H1 (cell line): ENCODE measurements at regions not wholly inside any gene's neighbourhood (a gene's known extent, or its start where the extent isn't known, plus 50 kb on each side); places are given as distances from the start of the nearest gene placed in this dataset.

ENCODE experiments used
- CTCF ChIA-PET: fragments of 300-600 bp; sonication (Branson Sonifier 250); formaldehyde crosslinking; loops from one replicate; lab custom pipeline; 2021; ENCODE audit not compliant: partially characterized antibody; lab: Charles Lee
- POLR2A ChIA-PET: fragments of 300-600 bp; sonication (Branson Sonifier 250); formaldehyde crosslinking; loops from one replicate; lab custom pipeline; 2021; ENCODE audit warnings: inconsistent platforms; ENCODE audit not compliant: partially characterized antibody; lab: Charles Lee
- DNase-seq, 2 experiments: peaks; one replicate each; pipeline versions ENCODE4 v3.0.0 to v3.0.0-alpha.2; 2010 to 2022; ENCODE audit warnings: low spot score in 2 of 2, low read depth in 1 of 2, mixed read lengths in 1 of 2
- FAIRE-seq: peaks from 2 replicates; lab custom pipeline; 2011; peaks lifted over from hg19 to GRCh38; lab: Jason Lieb, UNC
- H2AFZ ChIP-seq: 2 replicates; pipeline ENCODE4 v1.8.1; 2012; ENCODE audit warnings: low read length, inconsistent platforms
- H2AK5ac ChIP-seq: 2 replicates; pipeline ENCODE4 v1.6.1; 2013; ENCODE audit warnings: low read depth, low read length
- H2BK120ac ChIP-seq: replicated peaks from 2 replicates; pipeline ENCODE3; 2013; ENCODE audit warnings: low read depth, low read length, inconsistent platforms
- H2BK12ac ChIP-seq: 2 replicates; pipeline ENCODE4 v1.6.1; 2013; ENCODE audit warnings: low read depth, low read length
- H2BK15ac ChIP-seq: 2 replicates; pipeline ENCODE4 v1.6.1; 2013; ENCODE audit warnings: low read length
- H2BK20ac ChIP-seq: 2 replicates; pipeline ENCODE4 v1.6.1; 2013; ENCODE audit warnings: low read length
- H2BK5ac ChIP-seq: 2 replicates; pipeline ENCODE4 v1.6.1; 2013; ENCODE audit warnings: low read depth, low read length
- H3K14ac ChIP-seq: 2 replicates; pipeline ENCODE4 v1.6.1; 2013; ENCODE audit warnings: inconsistent platforms; ENCODE audit not compliant: insufficient read length
- H3K18ac ChIP-seq: 2 replicates; pipeline ENCODE4 v1.6.1; 2013; ENCODE audit warnings: low read length; ENCODE audit errors: extremely low read depth
- H3K23ac ChIP-seq: 2 replicates; pipeline ENCODE4 v1.6.1; 2013; ENCODE audit warnings: inconsistent platforms; ENCODE audit not compliant: insufficient read length
- H3K23me2 ChIP-seq: 2 replicates; pipeline ENCODE4 v1.6.1; 2013; ENCODE audit warnings: low read depth, low read length
- H3K27ac ChIP-seq: 2 replicates; pipeline ENCODE4 v1.6.1; 2011; ENCODE audit warnings: low read depth, low read length, inconsistent platforms
- H3K27me3 ChIP-seq, 4 experiments: replicated peaks in 1 of 4; 1 replicate in 1 of 4; 2 replicates in 3 of 4; pipeline versions ENCODE4 v1.6.1 to v1.8.1; 2011 to 2013; ENCODE audit warnings: low read length in 3 of 4, mild to moderate bottlenecking in 3 of 4, inconsistent platforms in 2 of 4, mixed read lengths in 2 of 4, moderate library complexity in 1 of 4; ENCODE audit not compliant: control insufficient read depth in 3 of 4, insufficient read depth in 3 of 4; ENCODE audit errors: extremely low read depth in 1 of 4
- H3K36me3 ChIP-seq, 4 experiments: 2 replicates each; pipeline versions ENCODE4 v1.6.1 to v1.8.1; 2011 to 2013; ENCODE audit warnings: mild to moderate bottlenecking in 4 of 4, low read length in 3 of 4, moderate library complexity in 2 of 4, control low read depth in 1 of 4, inconsistent platforms in 1 of 4; ENCODE audit not compliant: insufficient read depth in 4 of 4, control insufficient read depth in 2 of 4
- H3K4ac ChIP-seq: replicated peaks from 2 replicates; pipeline ENCODE3; 2013; ENCODE audit warnings: low read length, low read depth, mixed read lengths, inconsistent platforms; ENCODE audit not compliant: insufficient read length
- H3K4me1 ChIP-seq, 4 experiments: replicated peaks in 1 of 4; 1 replicate in 1 of 4; 2 replicates in 3 of 4; pipeline versions ENCODE4 v1.6.1 to v1.8.1; 2011 to 2013; ENCODE audit warnings: low read length in 3 of 4, inconsistent platforms in 2 of 4, mixed read lengths in 1 of 4; ENCODE audit not compliant: insufficient read depth in 4 of 4, control insufficient read depth in 3 of 4
- H3K4me2 ChIP-seq, 2 experiments: 2 replicates each; pipeline versions ENCODE4 v1.6.1 to v1.8.1; 2011 to 2013; ENCODE audit warnings: low read depth in 2 of 2, low read length in 2 of 2, control low read depth in 1 of 2, inconsistent platforms in 1 of 2, mild to moderate bottlenecking in 1 of 2; ENCODE audit not compliant: insufficient read depth in 1 of 2
- H3K4me3 ChIP-seq, 4 experiments: fragments of 200-600, 300-600 bp in 1 of 4; sonication (generic), shearing (Covaris generic), sonication (Bioruptor Twin) in 1 of 4; 2 replicates each; pipeline versions ENCODE4 v1.5.1 to v1.8.1; 2011 to 2016; ENCODE audit warnings: low read length in 4 of 4, low read depth in 3 of 4, control low read depth in 2 of 4, inconsistent platforms in 2 of 4, mild to moderate bottlenecking in 2 of 4, mixed read lengths in 1 of 4, moderate library complexity in 1 of 4; ENCODE audit not compliant: insufficient read depth in 2 of 4; ENCODE audit errors: extremely low read depth in 1 of 4
- H3K56ac ChIP-seq: replicated peaks from 2 replicates; pipeline ENCODE3; 2013; ENCODE audit warnings: low read depth, mild to moderate bottlenecking, mixed read lengths, low read length, inconsistent platforms; ENCODE audit not compliant: insufficient read length
- H3K79me1 ChIP-seq: 2 replicates; pipeline ENCODE4 v1.6.1; 2013; ENCODE audit warnings: low read depth, low read length, control low read depth
- H3K79me2 ChIP-seq, 2 experiments: 2 replicates each; pipeline versions ENCODE4 v1.6.1 to v1.8.1; 2012 to 2013; ENCODE audit warnings: low read length in 2 of 2, mild to moderate bottlenecking in 2 of 2, inconsistent platforms in 1 of 2; ENCODE audit not compliant: insufficient read depth in 2 of 2, control insufficient read depth in 1 of 2
- H3K9ac ChIP-seq, 4 experiments: replicated peaks in 1 of 4; 1 replicate in 1 of 4; 2 replicates in 3 of 4; pipeline versions ENCODE4 v1.6.1 to v1.8.1; 2011 to 2013; ENCODE audit warnings: low read depth in 3 of 4, low read length in 3 of 4, control low read depth in 2 of 4, mild to moderate bottlenecking in 2 of 4, moderate library complexity in 2 of 4, inconsistent platforms in 1 of 4; ENCODE audit errors: extremely low read depth in 1 of 4
- H3K9me3 ChIP-seq, 2 experiments: 2 replicates each; pipeline versions ENCODE4 v1.6.1 to v1.8.1; 2012 to 2013; ENCODE audit warnings: mild to moderate bottlenecking in 2 of 2, moderate library complexity in 2 of 2, control low read depth in 1 of 2, inconsistent platforms in 1 of 2, low read depth in 1 of 2, low read length in 1 of 2, mixed read lengths in 1 of 2; ENCODE audit not compliant: insufficient read depth in 2 of 2
- H4K20me1 ChIP-seq, 2 experiments: replicated peaks in 1 of 2; 2 replicates each; pipeline versions ENCODE3 to v1.8.1; 2011 to 2013; ENCODE audit warnings: inconsistent platforms in 2 of 2, low read length in 2 of 2, mild to moderate bottlenecking in 1 of 2; ENCODE audit not compliant: insufficient read depth in 2 of 2, control insufficient read depth in 1 of 2
- H4K5ac ChIP-seq: 2 replicates; pipeline ENCODE4 v1.6.1; 2013; ENCODE audit warnings: low read length, low read depth, mixed read lengths, inconsistent platforms; ENCODE audit not compliant: insufficient read length
- H4K8ac ChIP-seq: 2 replicates; pipeline ENCODE4 v1.8.0; 2013; ENCODE audit warnings: mild to moderate bottlenecking, moderate library complexity, low read length, inconsistent platforms; ENCODE audit not compliant: insufficient read depth; ENCODE audit errors: extremely low read depth
- H4K91ac ChIP-seq: replicated peaks from 2 replicates; pipeline ENCODE3; 2013; ENCODE audit warnings: low read length, mixed read lengths, inconsistent platforms; ENCODE audit not compliant: insufficient read length
- CHD2 ChIP-seq: IDR thresholded peaks from 2 replicates; pipeline ENCODE4 v1.6.1; 2012; ENCODE audit warnings: low read length, improper control_type of control experiment
- CTBP2 ChIP-seq: IDR thresholded peaks from 2 replicates; pipeline ENCODE4 v1.7.0; 2011; ENCODE audit warnings: borderline replicate concordance, mild to moderate bottlenecking, moderate library complexity, mixed read lengths, low read length; ENCODE audit not compliant: insufficient read depth, insufficient read length
- MAFK ChIP-seq: IDR thresholded peaks from 2 replicates; pipeline ENCODE4 v1.6.1; 2012; ENCODE audit warnings: low read depth, mild to moderate bottlenecking, improper control_type of control experiment, low read length

GRCh38 chr11:90851196-90851595 lies 628.3 kb upstream of the CHORDC1 start:
- CTCF ChIA-PET = no interaction called here
- no peak for FAIRE-seq
- POLR2A ChIA-PET = no interaction called here

More at GRCh38 chr11:90851196-90851595, 628.3 kb upstream of the CHORDC1 start:
- Histone ChIP-seq H3K36me3 (no peaks in the 10 kb centered on the region), H3K79me2 (no peaks in the 10 kb centered on the region), H3K9me3 (no peaks in the 10 kb centered on the region), H3K4me2 (no peak overlapping the region), H2BK5ac (no peak overlapping the region), H3K56ac (no peak overlapping the region), H3K4ac (no peak overlapping the region), H3K14ac (no peak overlapping the region), H3K18ac (no peak overlapping the region), H3K27me3 (no peaks in the 10 kb centered on the region), H3K4me3 (no peak overlapping the region), H2BK20ac (no peak overlapping the region), H2BK15ac (no peak overlapping the region), H3K9ac (no peak overlapping the region), H4K20me1 (no peaks in the 10 kb centered on the region), H2AK5ac (no peak overlapping the region), H3K27ac (no peak overlapping the region), H4K91ac (no peak overlapping the region), H2AFZ (no peak overlapping the region), H4K8ac (no peak overlapping the region), H2BK120ac (no peak overlapping the region), H2BK12ac (no peak overlapping the region), H4K5ac (no peak overlapping the region), H3K4me1 (no peaks in the 10 kb centered on the region), H3K23me2 (no peaks in the 10 kb centered on the region), H3K23ac (no peak overlapping the region), H3K79me1 (no peaks in the 10 kb centered on the region)
- TF ChIP-seq MAFK (peak; percentile 99), CHD2 (no peak), CTBP2 (no peak)
- no peak for DNase-seq
